ENCODE measurements at regions not wholly inside any gene's neighbourhood (a gene's known extent, or its start where the extent isn't known, plus 50 kb on each side); places are given as distances from the start of the nearest gene placed in this dataset.
"Not testable (repeated sequence)": the region's sequence is repeated elsewhere in the genome, so short reads cannot be mapped to it uniquely, and the experiment has no call there.

- ATAC-seq (no peak), DNase-seq (no peak)
These were observed 744.8 kb upstream of the HS3ST1 start for GRCh38 chr4:12173496-12173895.

DNA sequence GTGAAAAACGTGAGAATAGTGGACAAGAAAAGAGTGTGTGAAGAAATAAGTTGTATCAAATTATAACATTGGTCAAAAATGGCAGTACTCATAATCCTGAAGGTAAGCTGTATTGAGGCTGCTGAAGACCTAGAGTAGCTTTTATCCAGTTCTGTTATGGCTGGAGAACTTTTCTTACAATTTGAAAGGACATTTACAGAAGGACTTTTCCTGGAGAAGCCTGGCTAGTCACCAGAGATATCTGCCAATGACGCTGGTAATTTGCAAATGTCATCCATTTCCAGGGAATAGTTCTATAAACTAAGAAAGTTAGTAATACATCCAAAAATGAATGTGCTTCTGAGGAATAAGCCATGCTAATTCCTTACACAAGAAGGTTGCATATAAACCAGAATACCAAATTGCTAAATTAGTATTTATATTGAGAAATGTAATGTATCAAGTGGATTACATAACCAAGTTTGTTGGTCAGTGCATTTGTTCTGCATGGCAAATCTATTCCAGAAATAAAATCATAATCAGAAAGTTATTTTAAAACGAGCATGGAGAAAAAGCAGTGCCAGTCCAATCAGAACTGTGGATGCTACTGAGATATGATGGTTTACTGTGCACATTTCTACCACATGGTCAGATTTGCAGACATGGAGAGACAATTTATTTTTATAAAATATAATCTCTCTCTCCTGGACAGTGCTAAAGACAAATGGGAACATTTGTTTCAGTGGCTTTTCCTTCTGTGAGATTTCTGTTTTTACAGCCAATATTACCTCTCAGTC lies 743.7 kb upstream of the HS3ST1 start:
- ATAC-seq = no peak
- DNase-seq = no peak

DNA sequence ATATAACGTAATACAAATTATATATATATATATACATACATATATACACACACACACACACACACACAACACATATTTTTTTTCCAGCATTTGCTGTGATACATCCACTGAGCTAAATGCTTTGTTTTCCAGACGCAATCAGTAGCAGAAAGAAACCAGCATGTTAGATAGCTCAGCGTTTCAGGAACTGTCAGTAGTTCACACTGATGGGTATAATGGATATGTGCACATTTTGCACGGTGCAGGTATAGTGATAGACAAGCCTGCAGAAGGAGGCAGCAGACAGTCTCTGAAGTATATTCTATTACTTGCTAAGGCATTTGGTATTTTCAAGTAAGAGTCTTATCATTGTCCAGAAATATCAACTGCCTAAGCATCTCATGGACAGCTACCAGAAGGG lies 741.6 kb upstream of the HS3ST1 start:
- no peak for ATAC-seq
- DNase-seq = no peak

DNA sequence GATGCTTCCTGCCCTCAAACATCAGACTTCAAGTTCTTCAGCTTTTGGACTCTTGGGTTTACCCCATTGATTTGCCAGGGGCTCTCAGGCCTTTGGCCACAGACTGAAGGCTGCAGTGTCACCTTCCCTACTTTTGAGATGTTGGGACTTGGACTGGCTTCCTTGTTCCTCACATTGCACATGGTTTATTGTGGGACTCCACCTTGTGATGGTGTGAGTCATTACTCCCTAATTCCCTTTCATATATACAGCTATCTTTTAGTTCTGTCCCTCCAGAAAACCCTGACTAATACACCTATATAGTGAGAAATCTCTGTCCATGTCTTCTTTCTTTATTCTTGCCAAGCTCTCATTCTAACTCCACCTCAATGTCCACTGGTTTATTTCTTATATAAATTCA lies 736.9 kb upstream of the HS3ST1 start:
- no peak for DNase-seq
- ATAC-seq = no peak

- no peak for ATAC-seq
- DNase-seq = no peak
These were observed 717.6 kb upstream of the HS3ST1 start for GRCh38 chr4:12146339-12146738.

- DNase-seq = no peak
- ATAC-seq = no peak
These were observed 717.1 kb upstream of the HS3ST1 start for GRCh38 chr4:12145768-12146167.

GRCh38 chr4:12145106-12145505 lies 716.4 kb upstream of the HS3ST1 start:
- DNase-seq (no peak), ATAC-seq (no peak)

DNA sequence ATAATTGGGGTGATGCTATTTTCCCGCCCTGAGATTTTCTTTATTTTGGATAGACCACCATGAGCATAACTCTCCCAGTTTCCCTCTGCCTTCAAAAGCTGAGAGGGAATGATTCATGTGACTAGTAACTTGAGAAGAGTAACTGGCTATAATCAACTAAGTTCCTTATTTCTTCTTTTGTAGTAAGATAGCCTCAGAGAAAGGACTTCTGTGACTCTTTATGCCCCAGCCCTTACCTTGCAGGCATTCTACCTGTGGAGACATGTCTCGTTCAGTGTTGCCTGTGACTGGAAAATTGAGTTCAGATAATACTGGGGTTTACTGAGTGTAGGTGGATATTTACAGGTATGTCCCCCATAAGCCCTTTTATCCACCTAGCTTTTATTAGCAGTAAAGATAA lies 715.4 kb upstream of the HS3ST1 start:
- no peak for DNase-seq

GRCh38 chr4:12140864-12141263 lies 712.2 kb upstream of the HS3ST1 start:
- ATAC-seq (no peak), DNase-seq (no peak)

More for the DNA sequence above, 715.4 kb upstream of the HS3ST1 start:
- no peak for ATAC-seq

DNA sequence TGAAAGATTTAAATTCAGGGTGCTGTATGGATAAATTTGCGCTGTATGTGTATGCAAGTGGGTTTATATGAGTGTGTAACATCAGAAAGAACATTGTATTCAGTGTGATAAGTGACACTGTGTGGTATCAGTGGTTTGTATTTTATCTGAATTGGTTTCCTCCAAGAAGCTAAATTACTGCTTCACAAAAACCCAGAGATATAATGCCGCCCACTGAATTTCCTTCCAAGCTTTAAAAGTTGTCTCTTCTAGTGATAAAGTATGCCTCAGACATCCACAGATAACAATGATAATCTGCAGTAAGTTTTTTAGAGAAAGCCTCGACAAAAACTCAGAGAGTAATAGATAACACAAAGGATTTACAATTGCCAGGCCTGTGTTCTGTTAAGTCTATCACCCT lies 710.6 kb upstream of the HS3ST1 start:
- ATAC-seq = no peak
- no peak for DNase-seq

DNA sequence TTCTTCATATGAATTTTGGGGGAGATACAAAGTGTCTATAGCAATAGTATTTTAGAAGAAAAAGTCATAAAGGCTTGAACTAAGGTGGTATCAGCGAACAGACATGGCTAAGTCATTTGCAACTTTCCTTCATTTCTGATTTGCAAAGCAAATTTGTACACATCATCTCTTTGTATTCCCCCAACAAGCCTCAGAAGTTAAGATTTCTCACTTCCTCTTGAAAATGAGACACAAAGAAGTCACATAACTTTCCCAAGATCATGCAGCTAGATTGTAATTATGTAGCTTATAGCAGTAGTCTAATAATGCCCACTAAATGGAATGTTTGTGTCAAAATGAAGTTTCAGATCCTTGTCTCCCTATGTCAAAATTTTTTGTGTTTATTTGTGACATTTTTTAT lies 709.8 kb upstream of the HS3ST1 start:
- DNase-seq = no peak
- ATAC-seq = no peak

DNA sequence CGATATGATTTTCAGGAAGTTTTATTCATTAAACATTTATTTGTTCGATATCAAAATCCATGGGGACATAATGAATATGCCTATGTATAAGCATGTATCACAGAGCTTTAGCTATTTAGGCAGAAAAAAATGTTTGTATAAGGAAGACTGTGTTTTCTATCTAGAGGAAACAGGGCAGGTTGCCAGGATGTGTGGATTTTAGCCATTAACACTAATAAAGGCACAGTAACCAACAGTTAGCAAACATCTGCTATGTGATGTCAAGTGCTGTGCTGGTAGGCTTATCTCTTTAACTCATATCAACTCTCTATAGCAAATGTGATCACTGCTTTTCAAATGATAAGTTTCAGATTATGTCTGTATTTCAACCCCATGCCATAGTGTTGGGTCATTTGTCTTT lies 708.9 kb upstream of the HS3ST1 start:
- no peak for ATAC-seq
- no peak for DNase-seq

DNA sequence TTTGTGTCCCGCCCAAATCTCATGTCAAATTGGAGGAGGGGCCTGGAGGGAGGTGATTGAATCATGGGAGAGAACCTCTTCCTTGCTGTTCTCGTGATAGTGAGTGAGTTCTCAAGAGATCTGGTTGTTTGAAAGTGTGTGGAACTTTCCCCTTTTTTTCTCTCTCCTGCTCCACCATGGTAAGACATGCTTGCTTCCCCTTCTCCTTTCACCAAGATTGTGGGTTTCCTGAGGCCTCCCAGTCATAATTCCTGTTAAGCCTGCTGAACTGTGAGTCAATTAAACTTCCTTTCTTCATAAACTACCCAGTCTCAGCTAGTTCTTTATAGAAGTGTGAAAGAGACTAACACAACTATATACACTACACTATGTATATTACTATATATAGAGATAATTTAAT lies 697.8 kb upstream of the HS3ST1 start:
- ATAC-seq (no peak), DNase-seq (no peak)

DNA sequence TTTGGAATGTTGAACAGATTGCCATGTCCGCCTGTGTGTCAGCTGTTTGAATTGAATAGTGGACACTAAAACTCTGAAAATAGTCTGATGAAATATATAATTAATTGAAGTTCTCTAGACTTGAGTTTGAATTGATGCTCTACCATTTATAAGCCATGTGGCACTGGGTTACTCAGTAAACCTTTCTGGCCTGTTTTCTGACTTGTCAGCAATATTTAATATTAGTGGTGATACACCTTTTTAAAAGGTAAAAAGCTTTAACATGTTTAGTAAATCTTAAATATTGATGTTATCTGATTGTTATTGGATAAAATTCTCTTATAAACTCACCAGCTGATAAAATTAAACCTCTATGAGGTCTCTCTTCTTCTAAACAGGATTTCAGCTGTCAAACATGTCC lies 695.4 kb upstream of the HS3ST1 start:
- ATAC-seq (no peak), DNase-seq (no peak)

DNA sequence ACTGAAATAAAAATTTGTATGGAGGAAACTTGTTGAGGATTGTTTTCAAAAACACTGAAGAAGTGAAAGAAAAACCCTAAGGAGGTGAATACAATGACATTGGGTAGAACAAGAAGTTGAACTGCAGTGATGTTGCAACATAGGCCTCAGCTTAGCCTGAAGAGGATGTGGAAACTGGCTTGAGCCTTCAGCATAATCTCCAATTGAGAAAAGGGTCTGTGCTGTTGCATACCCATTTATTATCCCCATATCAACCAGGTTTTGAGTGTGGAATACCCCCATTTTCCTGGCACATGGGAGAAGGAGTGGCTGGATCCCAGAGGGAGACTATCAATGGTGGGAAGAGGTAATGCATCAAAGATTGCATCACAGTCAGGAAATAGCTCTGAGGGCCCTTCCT lies 695.0 kb upstream of the HS3ST1 start:
- ATAC-seq (no peak), DNase-seq (no peak)

GRCh38 chr4:12122316-12122715 lies 693.6 kb upstream of the HS3ST1 start:
- ATAC-seq = no peak
- DNase-seq = no peak

DNA sequence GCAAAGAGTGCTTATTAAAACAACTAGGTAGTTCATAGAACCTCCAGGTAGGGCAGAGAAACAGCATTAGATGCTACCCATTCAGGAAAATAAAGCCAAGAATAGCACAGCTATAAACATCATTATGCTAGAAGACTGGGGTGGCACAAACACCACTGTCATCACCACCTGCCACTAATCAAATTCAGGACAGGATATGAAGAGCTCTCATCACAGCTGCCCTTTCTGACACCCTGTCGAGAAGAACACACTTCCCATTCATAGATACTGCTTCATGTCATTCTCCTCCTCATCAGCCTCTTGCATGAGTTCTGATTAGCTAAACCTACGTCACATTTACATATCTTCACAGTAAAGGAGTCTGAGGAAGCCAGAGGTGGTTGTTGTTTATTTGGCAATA lies 692.3 kb upstream of the HS3ST1 start:
- ATAC-seq (no peak), DNase-seq (no peak)

DNA sequence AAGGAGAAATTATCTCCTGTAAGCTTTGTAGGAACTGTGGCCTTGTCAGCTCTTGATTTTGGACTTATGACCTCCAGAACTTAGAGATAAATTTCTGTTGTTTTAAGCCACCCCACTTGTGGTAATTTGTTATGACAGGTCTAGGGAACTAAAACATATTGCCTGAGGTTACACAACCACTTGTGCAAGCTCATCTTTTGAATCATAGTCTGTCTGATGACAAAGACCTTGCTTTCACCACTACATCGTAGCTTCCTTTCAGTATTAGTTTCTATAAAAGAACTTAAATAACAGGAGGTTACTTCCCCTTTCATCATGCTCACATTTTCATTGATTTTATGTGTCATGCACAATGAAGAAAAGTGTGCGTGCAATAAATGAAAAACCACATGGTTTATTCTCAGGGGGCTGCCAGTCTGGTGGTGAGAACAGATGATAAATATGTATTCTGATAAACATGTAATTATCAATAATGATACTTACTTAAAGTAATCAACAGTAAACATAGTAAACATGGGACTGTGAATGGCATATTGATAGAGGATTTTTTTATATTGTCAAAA lies 690.0 kb upstream of the HS3ST1 start:
- no peak for ATAC-seq
- DNase-seq = no peak

DNA sequence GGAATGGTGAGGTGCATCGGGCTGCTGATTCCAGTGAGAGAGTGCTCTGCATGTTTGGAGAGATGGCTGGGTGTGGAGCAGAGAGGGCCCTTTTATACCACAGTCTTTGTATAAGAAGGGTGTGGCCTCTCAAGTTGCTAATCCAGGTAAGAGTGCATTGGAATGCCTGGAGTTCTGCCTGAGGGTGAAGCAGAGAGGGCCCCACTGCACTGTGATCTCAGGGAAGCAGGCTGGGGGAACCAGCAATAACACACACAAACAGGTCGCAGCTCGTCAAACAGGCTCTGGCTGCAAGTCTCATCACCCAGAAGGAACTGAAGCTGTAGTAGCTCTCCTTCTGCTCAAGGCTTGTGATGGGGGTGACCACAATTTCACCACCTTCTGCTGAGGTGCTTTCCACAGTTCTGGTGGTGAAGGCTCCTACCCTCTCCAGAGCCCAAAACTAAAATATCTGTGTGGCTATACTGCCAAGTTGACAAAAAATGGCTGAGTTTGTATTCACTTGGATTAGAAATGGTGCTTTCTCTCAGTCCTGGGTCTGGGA lies 687.4 kb upstream of the HS3ST1 start:
- no peak for ATAC-seq
- no peak for DNase-seq

DNA sequence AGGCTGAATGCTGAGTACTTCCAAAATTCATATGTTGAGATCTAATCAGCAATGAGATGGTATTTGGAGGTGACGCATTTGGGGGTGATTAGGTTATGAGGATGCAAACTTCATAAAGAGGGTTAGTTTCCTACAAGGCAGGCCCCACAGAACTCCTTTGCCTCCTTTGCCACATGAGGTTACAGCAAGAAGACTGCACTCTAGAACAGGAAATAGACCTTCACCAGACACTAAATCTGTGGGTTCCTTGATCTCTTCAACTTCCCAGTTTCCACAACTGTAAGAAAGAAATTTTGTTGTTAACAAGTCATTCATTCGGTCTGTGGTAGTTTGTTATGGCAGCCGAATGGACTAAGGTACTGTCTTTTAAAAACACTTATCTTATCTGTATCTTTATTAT lies 681.9 kb upstream of the HS3ST1 start:
- DNase-seq = no peak
- ATAC-seq = no peak

- DNase-seq, ATAC-seq: not testable (repeated sequence)
These were observed 680.4 kb upstream of the HS3ST1 start for GRCh38 chr4:12109056-12109455.

- ATAC-seq (no peak), DNase-seq (no peak)
These were observed 676.8 kb upstream of the HS3ST1 start for GRCh38 chr4:12105519-12105918.

GRCh38 chr4:12089920-12090319 lies 661.2 kb upstream of the HS3ST1 start:
- not testable (repeated sequence) for ATAC-seq, DNase-seq

GRCh38 chr4:12084690-12085089 lies 656.0 kb upstream of the HS3ST1 start:
- DNase-seq (no peak), ATAC-seq (no peak)

Data from stimulated activated naive CD8-positive, alpha-beta T cell treated with anti-CD3 and anti-CD28 coated beads, Interleukin-15, Interleukin-2, amounts not matched to agents 100 U/mL and 50 U/mL, for 24 hours (primary cell).